Astrocyte (in vitro differentiated cells and primary cell): ENCODE measurements at regions not wholly inside any gene's neighbourhood (a gene's known extent, or its start where the extent isn't known, plus 50 kb on each side); places are given as distances from the start of the nearest gene placed in this dataset.

Experiments
- DNase-seq: peaks from one replicate; pipeline ENCODE4 v3.0.0-alpha.2; 2010; ENCODE audit warnings: low read depth
- FAIRE-seq: peaks from 2 replicates; lab custom pipeline; 2011; peaks lifted over from hg19 to GRCh38; lab: Jason Lieb, UNC
- H2AFZ ChIP-seq: 2 replicates; pipeline ENCODE4 v1.6.0; 2012; ENCODE audit warnings: low read depth, low read length, inconsistent platforms
- H3K27ac ChIP-seq: 2 replicates; pipeline ENCODE4 v1.5.1; 2011; ENCODE audit warnings: low read depth, low read length, inconsistent platforms
- H3K27me3 ChIP-seq: 2 replicates; pipeline ENCODE4 v1.6.0; 2011; ENCODE audit warnings: low read length, inconsistent platforms; ENCODE audit not compliant: insufficient read depth
- H3K36me3 ChIP-seq: 2 replicates; pipeline ENCODE4 v1.5.1; 2011; ENCODE audit warnings: low read length, inconsistent platforms; ENCODE audit not compliant: insufficient read depth
- H3K4me1 ChIP-seq: 2 replicates; pipeline ENCODE4 v1.5.1; 2011; ENCODE audit warnings: low read length, inconsistent platforms; ENCODE audit not compliant: insufficient read depth
- H3K4me2 ChIP-seq: 2 replicates; pipeline ENCODE4 v1.6.0; 2012; ENCODE audit warnings: low read length, inconsistent platforms
- H3K4me3 ChIP-seq: 2 replicates; pipeline ENCODE4 v1.5.1; 2011; ENCODE audit warnings: low read depth, mild to moderate bottlenecking, low read length, inconsistent platforms; ENCODE audit not compliant: insufficient read depth
- H3K79me2 ChIP-seq: 2 replicates; pipeline ENCODE4 v1.6.0; 2012; ENCODE audit warnings: mild to moderate bottlenecking, low read length, inconsistent platforms; ENCODE audit not compliant: insufficient read depth
- H3K9ac ChIP-seq: 2 replicates; pipeline ENCODE4 v1.6.0; 2012; ENCODE audit warnings: mild to moderate bottlenecking, low read length, inconsistent platforms
- H3K9me3 ChIP-seq: 2 replicates; pipeline ENCODE4 v1.5.1; 2012; ENCODE audit warnings: low read depth, mild to moderate bottlenecking, low read length, inconsistent platforms; ENCODE audit not compliant: insufficient read depth
- H4K20me1 ChIP-seq: 2 replicates; pipeline ENCODE4 v1.6.0; 2012; ENCODE audit warnings: low read length, inconsistent platforms; ENCODE audit not compliant: insufficient read depth
- H3K27ac Mint-ChIP-seq: one replicate; pipeline ENCODE4 v1.8.0; 2021; ENCODE audit warnings: mild to moderate bottlenecking, mixed read lengths; ENCODE audit not compliant: unreplicated experiment
- H3K27me3 Mint-ChIP-seq: one replicate; pipeline ENCODE4 v1.8.0; 2021; ENCODE audit warnings: low read depth, mixed read lengths; ENCODE audit not compliant: unreplicated experiment
- H3K36me3 Mint-ChIP-seq: one replicate; pipeline ENCODE4 v1.8.0; 2021; ENCODE audit warnings: low read depth, mixed read lengths; ENCODE audit not compliant: unreplicated experiment
- H3K4me1 Mint-ChIP-seq: one replicate; pipeline ENCODE4 v1.8.0; 2021; ENCODE audit warnings: low read depth, mixed read lengths; ENCODE audit not compliant: unreplicated experiment
- H3K4me3 Mint-ChIP-seq: one replicate; pipeline ENCODE4 v1.8.0; 2021; ENCODE audit warnings: mild to moderate bottlenecking, moderate library complexity, mixed read lengths; ENCODE audit not compliant: unreplicated experiment
- H3K9me3 Mint-ChIP-seq: one replicate; pipeline ENCODE4 v1.8.0; 2021; ENCODE audit warnings: mild to moderate bottlenecking, mixed read lengths; ENCODE audit not compliant: unreplicated experiment
- EZH2 ChIP-seq: IDR thresholded peaks from 2 replicates; pipeline ENCODE4 v1.6.1; 2012; ENCODE audit warnings: mild to moderate bottlenecking, low read length, inconsistent platforms; ENCODE audit not compliant: insufficient read depth
- TF ChIP-seq, protein P1 (sequence below): IDR thresholded peaks from 2 replicates; pipeline ENCODE4 v1.5.1; 2011; ENCODE audit warnings: low read depth, mild to moderate bottlenecking, inconsistent platforms, low read length, moderate library complexity; ENCODE audit not compliant: insufficient read depth

DNA sequence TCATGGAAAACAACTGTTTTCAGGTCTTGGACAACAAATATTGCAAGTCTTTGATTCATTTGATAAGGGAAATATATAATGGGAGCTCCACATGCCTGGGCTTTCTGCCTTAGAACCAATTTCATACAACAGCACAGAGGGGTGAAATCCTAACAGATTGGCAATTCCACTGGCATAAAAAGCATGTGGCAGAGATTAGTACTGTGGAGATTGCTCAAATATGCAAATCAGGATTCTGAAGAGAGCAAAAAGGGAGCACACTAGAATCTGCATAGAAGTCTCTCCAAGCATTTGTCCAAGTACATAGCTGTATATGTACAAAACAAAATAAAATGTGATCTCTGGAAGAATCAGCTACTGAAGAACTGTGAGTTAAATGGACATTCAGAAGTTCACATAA is 312.9 kb upstream of the SLITRK5 start:
- Mint-ChIP-seq H3K27me3 (no peaks in the 10 kb centered on the region), H3K4me3 (no peak overlapping the region), H3K36me3 (no peaks in the 10 kb centered on the region), H3K27ac (no peak overlapping the region), H3K4me1 (peaks cover 7% of the 10 kb centered on the region), H3K9me3 (peaks cover 18% of the 10 kb centered on the region)
- no peak overlapping the region for H3K9ac ChIP-seq
- no peaks in the 10 kb centered on the region for H3K4me1 ChIP-seq
- no peak overlapping the region for H2AFZ ChIP-seq
- no peaks in the 10 kb centered on the region for H4K20me1 ChIP-seq
- H3K79me2 ChIP-seq, result no peaks in the 10 kb centered on the region
- H3K4me2 ChIP-seq, result no peak overlapping the region
- H3K4me3 ChIP-seq, result no peak overlapping the region
- no peaks in the 10 kb centered on the region for H3K36me3 ChIP-seq
- DNase-seq (no peak), FAIRE-seq (no peak)
- TF ChIP-seq, protein P1, sequence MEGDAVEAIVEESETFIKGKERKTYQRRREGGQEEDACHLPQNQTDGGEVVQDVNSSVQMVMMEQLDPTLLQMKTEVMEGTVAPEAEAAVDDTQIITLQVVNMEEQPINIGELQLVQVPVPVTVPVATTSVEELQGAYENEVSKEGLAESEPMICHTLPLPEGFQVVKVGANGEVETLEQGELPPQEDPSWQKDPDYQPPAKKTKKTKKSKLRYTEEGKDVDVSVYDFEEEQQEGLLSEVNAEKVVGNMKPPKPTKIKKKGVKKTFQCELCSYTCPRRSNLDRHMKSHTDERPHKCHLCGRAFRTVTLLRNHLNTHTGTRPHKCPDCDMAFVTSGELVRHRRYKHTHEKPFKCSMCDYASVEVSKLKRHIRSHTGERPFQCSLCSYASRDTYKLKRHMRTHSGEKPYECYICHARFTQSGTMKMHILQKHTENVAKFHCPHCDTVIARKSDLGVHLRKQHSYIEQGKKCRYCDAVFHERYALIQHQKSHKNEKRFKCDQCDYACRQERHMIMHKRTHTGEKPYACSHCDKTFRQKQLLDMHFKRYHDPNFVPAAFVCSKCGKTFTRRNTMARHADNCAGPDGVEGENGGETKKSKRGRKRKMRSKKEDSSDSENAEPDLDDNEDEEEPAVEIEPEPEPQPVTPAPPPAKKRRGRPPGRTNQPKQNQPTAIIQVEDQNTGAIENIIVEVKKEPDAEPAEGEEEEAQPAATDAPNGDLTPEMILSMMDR, result no peak
- no peak for TF ChIP-seq EZH2
- H3K27ac ChIP-seq, result no peak overlapping the region
- no peaks in the 10 kb centered on the region for H3K9me3 ChIP-seq
- H3K27me3 ChIP-seq, result no peaks in the 10 kb centered on the region

DNA sequence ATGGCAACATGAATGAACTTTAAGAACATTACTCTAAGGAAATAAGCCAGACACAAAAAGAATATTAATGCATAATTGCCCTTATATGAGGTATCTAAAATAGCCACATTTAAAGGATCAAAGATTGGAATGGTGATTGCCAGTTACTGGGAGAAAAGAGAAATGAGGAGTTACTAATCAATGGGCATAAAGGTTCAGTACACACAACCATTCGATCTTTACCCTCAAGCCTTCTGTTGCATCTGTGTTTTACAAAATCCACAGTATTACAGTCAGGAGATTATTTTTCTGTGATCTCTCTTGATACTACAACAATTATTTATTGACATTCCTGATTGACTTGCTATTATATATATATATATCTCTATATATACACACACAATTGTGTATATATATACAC is 310.0 kb upstream of the SLITRK5 start:
- H3K36me3 ChIP-seq, result no peaks in the 10 kb centered on the region
- no peaks in the 10 kb centered on the region for H4K20me1 ChIP-seq
- H3K27ac ChIP-seq, result no peak overlapping the region
- no peak overlapping the region for H2AFZ ChIP-seq
- Mint-ChIP-seq H3K4me3 (no peak overlapping the region), H3K4me1 (peaks cover 4% of the 10 kb centered on the region), H3K9me3 (peaks cover 9% of the 10 kb centered on the region), H3K36me3 (no peaks in the 10 kb centered on the region), H3K27me3 (no peaks in the 10 kb centered on the region), H3K27ac (no peak overlapping the region)
- no peaks in the 10 kb centered on the region for H3K27me3 ChIP-seq
- H3K9me3 ChIP-seq, result no peaks in the 10 kb centered on the region
- no peaks in the 10 kb centered on the region for H3K4me1 ChIP-seq
- no peak for FAIRE-seq
- no peak overlapping the region for H3K4me2 ChIP-seq
- H3K9ac ChIP-seq, result no peak overlapping the region
- no peaks in the 10 kb centered on the region for H3K79me2 ChIP-seq
- DNase-seq, result no peak
- H3K4me3 ChIP-seq, result no peak overlapping the region
- TF ChIP-seq EZH2, result no peak
- TF ChIP-seq, protein P1, result no peak

DNA sequence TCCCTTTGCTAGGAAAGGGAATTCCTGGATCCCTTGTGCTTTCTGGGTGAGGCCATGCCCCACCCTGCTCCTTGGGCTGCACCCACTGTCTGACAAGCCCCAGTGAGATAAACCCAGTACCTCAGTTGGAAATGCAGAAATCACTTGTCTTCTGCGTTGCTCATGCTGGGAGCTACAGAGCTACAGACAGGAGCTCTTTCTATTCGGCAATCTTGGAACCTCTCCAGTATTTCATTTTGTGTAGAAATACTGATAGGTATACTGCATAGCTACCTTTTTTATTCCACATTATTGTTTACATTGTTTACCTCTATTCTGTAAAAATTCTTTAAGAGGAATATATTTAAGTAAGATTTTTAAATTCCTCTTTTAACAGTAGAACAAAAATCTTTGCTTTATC is 302.5 kb upstream of the SLITRK5 start:
- no peak overlapping the region for H3K27ac ChIP-seq
- H3K9me3 ChIP-seq, result no peaks in the 10 kb centered on the region
- H3K27me3 Mint-ChIP-seq, result no peaks in the 10 kb centered on the region
- no peaks in the 10 kb centered on the region for H3K4me1 ChIP-seq
- H3K9me3 Mint-ChIP-seq, result peaks cover 10% of the 10 kb centered on the region
- H3K79me2 ChIP-seq, result no peaks in the 10 kb centered on the region
- no peak for FAIRE-seq
- no peak overlapping the region for H3K4me2 ChIP-seq
- no peak overlapping the region for H3K4me3 ChIP-seq
- H3K27me3 ChIP-seq, result no peaks in the 10 kb centered on the region
- no peak overlapping the region for H3K4me3 Mint-ChIP-seq
- TF ChIP-seq EZH2, result no peak
- TF ChIP-seq, protein P1, result no peak
- H3K9ac ChIP-seq, result no peak overlapping the region
- no peaks in the 10 kb centered on the region for H4K20me1 ChIP-seq
- peaks cover 2% of the 10 kb centered on the region for H3K36me3 Mint-ChIP-seq
- H3K4me1 Mint-ChIP-seq, result no peaks in the 10 kb centered on the region
- H2AFZ ChIP-seq, result no peak overlapping the region
- no peak overlapping the region for H3K27ac Mint-ChIP-seq
- DNase-seq, result no peak
- no peaks in the 10 kb centered on the region for H3K36me3 ChIP-seq
